ENCODE measurements at regions not wholly inside any gene's neighbourhood (a gene's known extent, or its start where the extent isn't known, plus 50 kb on each side); places are given as distances from the start of the nearest gene placed in this dataset.

DNA sequence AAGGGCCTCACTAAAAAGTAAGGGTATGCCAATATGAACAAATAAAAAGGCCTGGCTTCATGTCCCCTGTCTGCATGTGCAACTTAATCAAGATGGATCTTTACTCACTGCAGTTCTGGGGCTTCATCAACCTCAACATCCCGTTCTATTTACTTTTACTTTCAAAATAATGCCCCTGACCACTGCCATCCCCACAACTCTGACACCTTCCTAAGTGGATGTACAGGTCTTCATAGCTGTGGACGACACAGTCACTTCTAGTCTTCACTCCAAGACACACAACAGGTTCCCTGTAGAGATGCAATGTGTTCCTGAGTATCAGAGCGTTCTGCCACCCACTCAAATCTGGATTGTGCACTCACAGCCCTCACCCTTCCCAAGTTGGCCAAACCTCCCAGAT, 136.1 kb downstream of the ENC1 start:
- Histone ChIP-seq H3K27ac (no peak overlapping the region), H3K4me3 (no peak overlapping the region), H3K36me3 (no peaks in the 10 kb centered on the region), H3K27me3 (no peaks in the 10 kb centered on the region), H3K4me1 (no peaks in the 10 kb centered on the region), H3K9me3 (no peaks in the 10 kb centered on the region)
- DNase-seq = no peak
- intact Hi-C loops (cut with DNase I; ENCODE audit: low total_unique reads) = no loop called here
- TF ChIP-seq POLR2A (IDR thresholded peaks at IDR 0.05) = no peak
- TF ChIP-seq, protein P1, sequence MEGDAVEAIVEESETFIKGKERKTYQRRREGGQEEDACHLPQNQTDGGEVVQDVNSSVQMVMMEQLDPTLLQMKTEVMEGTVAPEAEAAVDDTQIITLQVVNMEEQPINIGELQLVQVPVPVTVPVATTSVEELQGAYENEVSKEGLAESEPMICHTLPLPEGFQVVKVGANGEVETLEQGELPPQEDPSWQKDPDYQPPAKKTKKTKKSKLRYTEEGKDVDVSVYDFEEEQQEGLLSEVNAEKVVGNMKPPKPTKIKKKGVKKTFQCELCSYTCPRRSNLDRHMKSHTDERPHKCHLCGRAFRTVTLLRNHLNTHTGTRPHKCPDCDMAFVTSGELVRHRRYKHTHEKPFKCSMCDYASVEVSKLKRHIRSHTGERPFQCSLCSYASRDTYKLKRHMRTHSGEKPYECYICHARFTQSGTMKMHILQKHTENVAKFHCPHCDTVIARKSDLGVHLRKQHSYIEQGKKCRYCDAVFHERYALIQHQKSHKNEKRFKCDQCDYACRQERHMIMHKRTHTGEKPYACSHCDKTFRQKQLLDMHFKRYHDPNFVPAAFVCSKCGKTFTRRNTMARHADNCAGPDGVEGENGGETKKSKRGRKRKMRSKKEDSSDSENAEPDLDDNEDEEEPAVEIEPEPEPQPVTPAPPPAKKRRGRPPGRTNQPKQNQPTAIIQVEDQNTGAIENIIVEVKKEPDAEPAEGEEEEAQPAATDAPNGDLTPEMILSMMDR (IDR thresholded peaks at IDR 0.05) = no peak

DNA sequence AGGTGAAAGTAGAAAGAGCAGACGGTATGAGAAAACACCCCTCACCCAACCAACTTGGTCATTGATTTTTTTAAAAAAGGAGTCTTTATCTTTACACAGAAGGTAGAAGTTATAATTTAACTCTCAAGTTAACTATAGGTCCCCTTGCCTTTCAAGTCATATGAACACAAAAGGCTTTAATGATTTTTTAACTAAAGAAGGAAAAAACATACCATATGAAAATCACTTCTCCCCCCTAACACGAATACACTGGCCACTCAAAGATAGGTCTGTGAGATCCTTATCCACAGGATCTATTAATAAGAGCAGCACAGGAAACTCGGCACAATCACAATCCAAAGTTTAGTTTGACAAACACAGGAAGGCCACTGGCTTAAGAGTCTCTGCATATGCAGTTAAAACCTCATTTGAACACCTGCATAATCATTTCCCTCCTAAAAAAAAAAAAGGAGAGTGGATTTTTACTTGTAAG, 138.0 kb downstream of the ENC1 start:
- Histone ChIP-seq H3K36me3 (no peaks in the 10 kb centered on the region), H3K27ac (no peak overlapping the region), H3K4me3 (no peak overlapping the region), H3K4me1 (no peaks in the 10 kb centered on the region), H3K27me3 (no peaks in the 10 kb centered on the region), H3K9me3 (no peaks in the 10 kb centered on the region)
- TF ChIP-seq, protein P1 (IDR thresholded peaks at IDR 0.05) = no peak
- no peak for TF ChIP-seq POLR2A (IDR thresholded peaks at IDR 0.05)
- intact Hi-C loops (cut with DNase I; ENCODE audit: low total_unique reads) = no loop called here
- no peak for DNase-seq

DNA sequence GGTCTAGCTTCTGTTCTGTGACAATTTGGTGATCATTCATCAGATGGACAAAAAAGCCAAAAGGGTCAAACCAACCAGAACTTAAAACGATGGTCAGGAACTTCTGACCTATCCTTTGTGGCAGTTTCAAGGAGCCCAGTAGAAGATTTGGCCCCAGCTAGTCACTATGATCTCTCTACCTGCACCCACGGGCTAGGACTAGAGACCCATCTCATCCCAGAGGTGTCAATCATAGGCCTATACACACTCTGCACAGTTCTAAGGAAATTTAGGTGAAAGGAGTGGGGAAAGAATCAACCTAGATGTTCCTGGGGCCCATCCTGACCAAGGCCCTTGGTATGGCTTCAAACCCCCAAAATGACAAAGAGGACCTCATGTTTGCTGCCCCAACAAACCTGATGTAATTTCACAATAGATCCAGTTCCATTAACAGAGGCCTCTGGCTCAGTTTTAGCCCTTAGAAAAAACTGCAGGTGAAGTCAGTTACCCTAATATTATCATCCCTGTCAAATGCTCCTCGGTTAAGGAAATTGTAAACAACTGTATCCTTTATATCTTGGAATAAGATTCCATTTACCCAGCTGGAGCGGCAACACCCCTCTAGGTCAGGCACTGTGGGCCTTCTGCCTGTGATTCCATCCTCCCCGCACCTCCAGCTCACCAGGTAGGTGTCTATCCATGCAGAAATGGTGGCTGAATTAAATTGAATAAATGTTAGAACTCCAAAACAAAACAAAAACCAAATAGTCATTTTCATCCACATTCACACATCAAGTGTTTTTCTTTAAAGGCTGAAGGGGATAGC, 138.7 kb downstream of the ENC1 start:
- Histone ChIP-seq H3K4me1 (no peaks in the 10 kb centered on the region), H3K27me3 (no peaks in the 10 kb centered on the region), H3K27ac (no peak overlapping the region), H3K4me3 (no peak overlapping the region), H3K36me3 (no peaks in the 10 kb centered on the region), H3K9me3 (no peaks in the 10 kb centered on the region)
- TF ChIP-seq, protein P1 (IDR thresholded peaks at IDR 0.05) = no peak
- no peak for TF ChIP-seq POLR2A (IDR thresholded peaks at IDR 0.05)
- intact Hi-C loops (cut with DNase I; ENCODE audit: low total_unique reads) = no loop called here
- DNase-seq = no peak

DNA sequence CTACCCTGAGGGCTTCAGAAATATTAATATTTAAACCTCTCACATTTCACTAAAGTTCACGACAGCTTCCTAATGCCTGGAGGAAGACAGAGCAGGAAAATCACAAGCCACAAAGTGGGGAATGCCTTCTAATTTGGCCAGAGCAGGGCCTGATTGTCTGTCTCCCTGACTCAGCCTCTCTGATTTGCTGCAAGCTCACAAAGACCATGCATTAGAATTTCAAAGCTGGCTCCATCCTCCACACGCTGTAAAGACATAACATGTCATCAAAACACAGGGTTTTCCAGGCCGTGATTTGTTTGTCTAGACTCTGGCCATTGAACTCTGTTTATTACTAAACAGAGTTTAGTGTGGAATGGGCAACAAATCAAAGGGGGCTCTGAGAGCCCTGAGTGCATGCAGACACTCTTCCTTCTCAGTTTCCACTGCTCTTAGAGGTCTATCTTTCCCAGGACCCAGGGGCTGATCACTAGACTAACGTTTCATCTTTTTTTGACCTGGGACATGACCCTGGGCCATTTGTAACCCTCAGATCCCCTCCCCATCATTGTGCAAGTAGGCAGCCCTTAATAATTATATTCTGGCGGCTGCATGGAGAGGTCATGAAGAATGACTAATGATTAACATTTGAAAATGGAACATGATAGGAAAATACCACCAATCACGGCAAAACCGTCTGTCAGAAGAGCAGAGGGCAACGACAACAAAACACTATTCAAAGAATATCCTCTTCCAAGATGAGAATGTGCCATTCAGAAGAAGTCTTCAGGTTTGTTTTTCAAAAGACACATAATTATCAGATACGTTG, 140.2 kb downstream of the ENC1 start:
- TF ChIP-seq, protein P1 (IDR thresholded peaks at IDR 0.05) = no peak
- TF ChIP-seq POLR2A (IDR thresholded peaks at IDR 0.05) = no peak
- no peaks in the 10 kb centered on the region for H3K27me3 ChIP-seq
- intact Hi-C loops (cut with DNase I; ENCODE audit: low total_unique reads) = no loop called here
- H3K27ac ChIP-seq = no peak overlapping the region
- no peaks in the 10 kb centered on the region for H3K4me1 ChIP-seq
- DNase-seq = no peak
- no peaks in the 10 kb centered on the region for H3K36me3 ChIP-seq
- no peak overlapping the region for H3K4me3 ChIP-seq
- no peaks in the 10 kb centered on the region for H3K9me3 ChIP-seq

Data from uterus (tissue), 3 donors.